ENCODE measurements at regions not wholly inside any gene's neighbourhood (a gene's known extent, or its start where the extent isn't known, plus 50 kb on each side); places are given as distances from the start of the nearest gene placed in this dataset.

DNA sequence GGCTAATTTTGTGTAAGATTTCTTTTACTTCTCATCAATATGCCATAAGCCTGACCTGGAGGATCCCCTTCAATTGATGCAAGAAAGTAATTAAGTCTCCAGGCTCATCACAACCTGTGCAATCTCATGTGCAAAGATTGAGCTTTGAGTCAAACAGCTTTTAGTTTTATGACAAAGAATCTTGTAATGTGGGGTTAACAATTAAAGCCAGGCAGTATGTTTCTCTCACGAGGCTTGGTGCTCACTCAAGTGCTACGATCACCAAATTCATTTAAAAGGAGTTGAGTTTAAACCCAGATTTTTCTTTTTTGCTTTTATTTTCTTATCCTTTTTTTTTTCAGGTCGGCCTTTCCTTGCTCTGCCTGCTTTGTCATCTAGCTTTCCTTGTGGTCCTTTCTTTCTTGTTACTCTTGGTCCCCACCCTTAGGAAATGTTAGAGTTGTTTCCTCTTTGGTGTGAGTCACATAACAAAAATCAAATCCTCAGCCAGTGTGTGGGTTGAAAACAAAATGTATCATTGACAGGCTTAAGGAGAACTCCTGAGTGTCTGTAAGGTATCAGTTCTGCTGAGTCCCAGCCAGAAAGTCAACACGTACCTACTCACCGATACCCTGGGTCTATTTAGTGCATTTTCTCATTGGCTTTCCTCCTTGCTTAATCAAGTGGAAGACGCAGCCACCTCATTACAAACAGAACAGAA is 1037.2 kb downstream of the ADGRL2 start:
- TF ChIP-seq, protein P1, sequence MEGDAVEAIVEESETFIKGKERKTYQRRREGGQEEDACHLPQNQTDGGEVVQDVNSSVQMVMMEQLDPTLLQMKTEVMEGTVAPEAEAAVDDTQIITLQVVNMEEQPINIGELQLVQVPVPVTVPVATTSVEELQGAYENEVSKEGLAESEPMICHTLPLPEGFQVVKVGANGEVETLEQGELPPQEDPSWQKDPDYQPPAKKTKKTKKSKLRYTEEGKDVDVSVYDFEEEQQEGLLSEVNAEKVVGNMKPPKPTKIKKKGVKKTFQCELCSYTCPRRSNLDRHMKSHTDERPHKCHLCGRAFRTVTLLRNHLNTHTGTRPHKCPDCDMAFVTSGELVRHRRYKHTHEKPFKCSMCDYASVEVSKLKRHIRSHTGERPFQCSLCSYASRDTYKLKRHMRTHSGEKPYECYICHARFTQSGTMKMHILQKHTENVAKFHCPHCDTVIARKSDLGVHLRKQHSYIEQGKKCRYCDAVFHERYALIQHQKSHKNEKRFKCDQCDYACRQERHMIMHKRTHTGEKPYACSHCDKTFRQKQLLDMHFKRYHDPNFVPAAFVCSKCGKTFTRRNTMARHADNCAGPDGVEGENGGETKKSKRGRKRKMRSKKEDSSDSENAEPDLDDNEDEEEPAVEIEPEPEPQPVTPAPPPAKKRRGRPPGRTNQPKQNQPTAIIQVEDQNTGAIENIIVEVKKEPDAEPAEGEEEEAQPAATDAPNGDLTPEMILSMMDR (IDR thresholded peaks at IDR 0.05 in 4 of 5, conservative IDR thresholded peaks at IDR 0.05 in 1 of 5): no peak
- no peak for TF ChIP-seq POLR2A (IDR thresholded peaks at IDR 0.05)

All from gastrocnemius medialis (tissue), 4 donors.